ENCODE measurements at regions not wholly inside any gene's neighbourhood (a gene's known extent, or its start where the extent isn't known, plus 50 kb on each side); places are given as distances from the start of the nearest gene placed in this dataset.

DNA sequence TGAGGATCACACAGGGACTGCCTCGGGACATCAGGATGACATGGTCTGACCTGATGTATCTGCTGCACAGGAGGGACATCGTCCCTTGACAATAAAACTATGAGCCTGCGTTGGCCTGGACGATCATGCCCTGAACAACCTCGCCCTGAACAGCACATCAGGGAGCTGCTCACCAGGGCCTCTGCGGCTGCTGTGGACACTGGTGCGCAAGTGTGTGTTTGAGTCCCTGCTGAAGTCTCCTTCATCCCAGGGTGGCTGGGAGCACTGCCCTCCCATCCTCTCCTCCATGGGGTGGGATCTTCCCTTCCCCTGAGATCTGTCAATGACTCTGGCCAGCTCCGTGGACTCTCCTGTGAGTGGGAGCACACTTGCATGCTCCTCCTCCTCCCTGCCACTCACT, 257.8 kb downstream of the RBFOX3 start:
- H3K4me3 ChIP-seq (ENCODE audit: low read depth, low read length): no peak overlapping the region
- no peak for TF ChIP-seq MYC (IDR thresholded peaks at IDR 0.05; ENCODE audit: low read depth, low read length)
- no peak for TF ChIP-seq POLR2A (IDR thresholded peaks at IDR 0.05; ENCODE audit: extremely low read depth, insufficient read length)
- TF ChIP-seq, protein P1, sequence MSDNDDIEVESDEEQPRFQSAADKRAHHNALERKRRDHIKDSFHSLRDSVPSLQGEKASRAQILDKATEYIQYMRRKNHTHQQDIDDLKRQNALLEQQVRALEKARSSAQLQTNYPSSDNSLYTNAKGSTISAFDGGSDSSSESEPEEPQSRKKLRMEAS (IDR thresholded peaks at IDR 0.05; ENCODE audit: low read depth, low read length): no peak
- TF ChIP-seq, protein P2, sequence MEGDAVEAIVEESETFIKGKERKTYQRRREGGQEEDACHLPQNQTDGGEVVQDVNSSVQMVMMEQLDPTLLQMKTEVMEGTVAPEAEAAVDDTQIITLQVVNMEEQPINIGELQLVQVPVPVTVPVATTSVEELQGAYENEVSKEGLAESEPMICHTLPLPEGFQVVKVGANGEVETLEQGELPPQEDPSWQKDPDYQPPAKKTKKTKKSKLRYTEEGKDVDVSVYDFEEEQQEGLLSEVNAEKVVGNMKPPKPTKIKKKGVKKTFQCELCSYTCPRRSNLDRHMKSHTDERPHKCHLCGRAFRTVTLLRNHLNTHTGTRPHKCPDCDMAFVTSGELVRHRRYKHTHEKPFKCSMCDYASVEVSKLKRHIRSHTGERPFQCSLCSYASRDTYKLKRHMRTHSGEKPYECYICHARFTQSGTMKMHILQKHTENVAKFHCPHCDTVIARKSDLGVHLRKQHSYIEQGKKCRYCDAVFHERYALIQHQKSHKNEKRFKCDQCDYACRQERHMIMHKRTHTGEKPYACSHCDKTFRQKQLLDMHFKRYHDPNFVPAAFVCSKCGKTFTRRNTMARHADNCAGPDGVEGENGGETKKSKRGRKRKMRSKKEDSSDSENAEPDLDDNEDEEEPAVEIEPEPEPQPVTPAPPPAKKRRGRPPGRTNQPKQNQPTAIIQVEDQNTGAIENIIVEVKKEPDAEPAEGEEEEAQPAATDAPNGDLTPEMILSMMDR (IDR thresholded peaks at IDR 0.05; ENCODE audit: low read depth, low read length): no peak
- no peak for DNase-seq (ENCODE audit: low read depth)

DNA sequence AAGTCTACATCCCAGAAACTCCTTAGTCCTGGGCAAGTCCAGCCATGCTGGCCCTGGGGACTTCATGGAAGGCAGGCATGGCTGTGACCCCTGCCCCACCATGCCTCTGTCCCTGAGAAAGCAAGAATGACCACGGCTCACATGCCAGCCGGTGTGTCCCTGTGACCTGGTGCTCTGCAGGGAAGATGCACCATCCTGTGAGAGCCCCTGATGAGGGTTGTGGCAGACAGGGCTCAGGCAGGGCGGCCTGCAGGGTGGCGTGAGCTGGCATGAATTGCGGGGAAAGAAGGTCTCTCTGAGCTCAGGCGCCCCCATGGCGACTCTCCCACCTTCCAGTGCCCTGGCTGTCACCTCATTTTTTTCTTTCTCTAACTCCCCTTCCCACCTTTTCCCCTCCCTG, 260.3 kb downstream of the RBFOX3 start:
- no peak overlapping the region for H3K4me3 ChIP-seq (ENCODE audit: low read depth, low read length)
- TF ChIP-seq POLR2A (IDR thresholded peaks at IDR 0.05; ENCODE audit: extremely low read depth, insufficient read length): no peak
- TF ChIP-seq, protein P1 (IDR thresholded peaks at IDR 0.05; ENCODE audit: low read depth, low read length): no peak
- no peak for TF ChIP-seq MYC (IDR thresholded peaks at IDR 0.05; ENCODE audit: low read depth, low read length)
- TF ChIP-seq, protein P2 (IDR thresholded peaks at IDR 0.05; ENCODE audit: low read depth, low read length): no peak
- no peak for DNase-seq (ENCODE audit: low read depth)

DNA sequence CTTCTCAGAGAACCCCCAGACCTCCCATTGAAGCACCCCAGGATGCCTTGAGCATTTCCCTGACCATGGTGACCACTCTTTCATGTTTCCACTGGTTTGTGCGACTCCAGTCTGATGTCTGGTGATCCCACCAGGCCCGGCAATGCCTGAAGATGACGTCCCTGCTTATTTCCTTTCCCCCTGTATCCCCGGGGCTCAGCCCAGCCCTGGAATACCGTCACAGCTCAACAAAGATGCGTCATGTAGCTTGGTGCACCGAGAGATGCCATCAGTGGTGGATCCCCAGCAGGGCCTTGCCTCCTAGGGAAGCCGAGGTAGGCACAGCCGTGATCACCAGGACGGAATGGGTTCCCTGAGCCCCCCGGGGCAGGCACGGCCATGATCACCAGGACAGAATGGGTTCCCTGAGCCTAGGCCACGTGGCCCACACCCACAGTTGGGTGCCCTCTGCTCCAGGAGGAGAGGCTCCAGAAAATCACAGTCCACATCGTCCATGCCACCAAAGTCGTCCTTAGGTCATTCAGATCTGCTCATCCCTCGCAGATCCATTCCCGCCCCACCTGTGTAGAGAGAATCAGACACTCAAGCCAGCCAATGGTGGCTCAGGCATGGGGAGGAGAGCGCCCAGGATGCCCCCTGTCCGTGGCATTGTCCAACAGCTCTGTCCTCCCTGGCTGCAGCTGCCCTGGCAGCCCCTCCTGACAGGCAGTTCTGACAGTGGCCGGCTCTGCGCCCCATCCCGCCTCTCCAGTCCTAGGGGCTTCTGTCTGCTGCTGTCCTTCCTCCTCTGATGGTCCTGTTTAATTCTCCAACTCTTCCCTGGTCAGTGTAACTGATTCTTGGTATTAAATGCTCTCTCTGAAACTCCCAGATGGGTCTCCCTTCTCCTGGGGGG, 261.1 kb downstream of the RBFOX3 start:
- DNase-seq (ENCODE audit: low read depth): no peak
- TF ChIP-seq POLR2A (IDR thresholded peaks at IDR 0.05; ENCODE audit: extremely low read depth, insufficient read length) (no peak), MYC (IDR thresholded peaks at IDR 0.05; ENCODE audit: low read depth, low read length) (no peak)
- TF ChIP-seq, protein P1 (IDR thresholded peaks at IDR 0.05; ENCODE audit: low read depth, low read length): no peak
- TF ChIP-seq, protein P2 (IDR thresholded peaks at IDR 0.05; ENCODE audit: low read depth, low read length): no peak
- no peak overlapping the region for H3K4me3 ChIP-seq (ENCODE audit: low read depth, low read length)

DNA sequence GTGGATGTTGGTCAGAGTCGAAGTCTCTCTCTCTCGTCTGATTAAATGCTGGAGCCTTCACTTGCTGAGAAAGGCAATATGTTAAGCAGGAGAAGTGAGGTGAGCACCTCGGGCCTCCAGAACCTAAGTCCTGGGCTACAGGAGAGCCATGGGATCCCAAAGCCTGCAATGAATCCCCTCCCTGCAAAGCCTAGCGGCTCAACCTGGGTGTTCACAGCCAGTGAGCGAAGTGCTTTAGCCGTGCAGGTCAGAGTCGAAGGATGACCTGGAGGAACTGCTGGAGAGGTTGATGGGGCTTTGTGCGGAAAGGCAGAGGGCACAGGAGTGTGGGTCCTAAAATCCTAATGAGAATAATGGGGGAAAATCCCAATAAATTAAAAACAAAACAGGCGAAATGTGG, 267.8 kb downstream of the ENGASE start:
- H3K4me3 ChIP-seq (ENCODE audit: low read depth, low read length): no peak overlapping the region
- no peak for DNase-seq (ENCODE audit: low read depth)
- TF ChIP-seq, protein P1 (IDR thresholded peaks at IDR 0.05; ENCODE audit: low read depth, low read length): no peak
- TF ChIP-seq MYC (IDR thresholded peaks at IDR 0.05; ENCODE audit: low read depth, low read length): no peak
- TF ChIP-seq, protein P2 (IDR thresholded peaks at IDR 0.05; ENCODE audit: low read depth, low read length): no peak
- no peak for TF ChIP-seq POLR2A (IDR thresholded peaks at IDR 0.05; ENCODE audit: extremely low read depth, insufficient read length)

DNA sequence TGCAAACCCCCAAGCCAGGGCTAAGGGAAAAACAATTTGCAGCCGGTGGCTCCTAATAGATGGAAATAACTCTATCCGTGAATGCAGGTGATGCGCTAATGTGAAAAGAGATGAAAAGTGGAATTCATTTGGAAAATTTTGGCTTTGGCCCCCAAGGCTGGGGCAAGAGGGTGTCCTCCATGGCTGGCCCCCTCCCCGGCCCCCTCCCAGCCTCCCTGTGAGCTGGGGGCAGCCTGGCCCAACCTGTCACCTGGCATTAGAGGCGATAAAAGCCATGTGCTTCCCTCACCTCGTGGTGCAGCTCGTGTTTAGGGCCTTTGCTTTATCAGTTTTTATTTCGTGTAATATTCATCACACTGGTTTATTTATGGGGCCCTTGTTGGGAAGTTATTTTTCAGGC, 267.2 kb downstream of the ENGASE start:
- no peak for DNase-seq (ENCODE audit: low read depth)
- no peak overlapping the region for H3K4me3 ChIP-seq (ENCODE audit: low read depth, low read length)
- TF ChIP-seq POLR2A (IDR thresholded peaks at IDR 0.05; ENCODE audit: extremely low read depth, insufficient read length) (no peak), MYC (IDR thresholded peaks at IDR 0.05; ENCODE audit: low read depth, low read length) (no peak)
- TF ChIP-seq, protein P2 (IDR thresholded peaks at IDR 0.05; ENCODE audit: low read depth, low read length): no peak
- TF ChIP-seq, protein P1 (IDR thresholded peaks at IDR 0.05; ENCODE audit: low read depth, low read length): no peak
